ENCODE measurements at regions not wholly inside any gene's neighbourhood (a gene's known extent, or its start where the extent isn't known, plus 50 kb on each side); places are given as distances from the start of the nearest gene placed in this dataset.
"Not testable (repeated sequence)": the region's sequence is repeated elsewhere in the genome, so short reads cannot be mapped to it uniquely, and the experiment has no call there.

DNA sequence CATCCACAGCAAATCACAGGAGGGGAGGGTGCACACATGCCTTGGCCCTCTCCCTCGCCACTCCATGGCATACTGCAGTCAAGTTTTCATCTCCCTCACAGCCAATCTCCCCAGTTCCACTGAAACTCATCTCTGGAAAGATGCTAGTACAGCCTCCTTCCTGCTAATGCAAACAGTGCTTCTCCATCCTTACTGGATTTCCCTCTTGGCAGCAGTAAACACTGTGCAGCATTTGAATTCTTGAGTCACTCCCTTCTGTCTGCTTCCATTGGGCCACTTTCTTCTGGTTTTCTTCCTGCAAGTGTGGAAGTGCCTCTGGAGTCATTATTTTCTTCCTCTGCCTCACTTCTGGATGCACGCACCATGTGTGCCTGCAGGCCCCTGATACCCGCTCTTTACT lies 460.3 kb downstream of the QKI start:
- DNase-seq (ENCODE audit: low read depth in 2 of 2), result no peak

DNA sequence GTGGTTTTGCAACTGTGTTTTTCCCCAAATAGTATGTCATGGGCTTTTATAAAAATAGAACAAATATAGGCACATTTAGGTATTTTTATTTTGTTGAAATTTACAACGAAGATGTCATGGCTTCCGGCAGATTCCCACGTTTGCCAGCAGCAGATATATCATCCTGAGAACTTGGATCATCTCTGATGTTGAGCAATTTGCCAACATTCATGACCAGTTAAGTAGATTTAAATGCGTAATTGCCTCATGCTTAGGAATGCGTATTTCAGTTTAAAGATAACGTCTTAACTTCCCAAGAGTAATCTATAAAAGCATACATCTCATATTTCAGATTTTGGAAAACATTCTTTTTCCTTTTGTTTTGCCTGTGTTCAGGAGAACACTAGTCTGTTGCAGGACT lies 457.8 kb downstream of the QKI start:
- no peak for DNase-seq (ENCODE audit: low read depth in 2 of 2)

DNA sequence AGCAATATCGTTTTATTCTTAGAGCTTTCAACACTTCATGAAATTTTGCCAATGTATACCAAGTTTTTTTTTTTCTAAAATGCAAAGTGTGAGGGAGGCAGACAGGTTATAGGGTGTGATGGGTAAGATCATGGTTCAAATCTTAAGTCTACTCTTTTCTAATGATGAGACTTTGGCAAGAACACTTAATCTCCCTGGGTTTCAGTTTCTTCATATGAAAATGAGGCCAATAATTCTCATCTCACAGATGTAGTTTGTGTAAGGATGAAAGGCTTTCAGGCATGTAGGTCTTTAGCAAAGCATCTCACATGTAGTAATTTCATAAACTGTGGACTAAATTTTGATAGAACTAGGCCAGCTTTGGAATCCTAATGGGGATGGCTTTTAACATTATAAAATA lies 457.1 kb downstream of the QKI start:
- no peak for DNase-seq (ENCODE audit: low read depth in 2 of 2)

DNA sequence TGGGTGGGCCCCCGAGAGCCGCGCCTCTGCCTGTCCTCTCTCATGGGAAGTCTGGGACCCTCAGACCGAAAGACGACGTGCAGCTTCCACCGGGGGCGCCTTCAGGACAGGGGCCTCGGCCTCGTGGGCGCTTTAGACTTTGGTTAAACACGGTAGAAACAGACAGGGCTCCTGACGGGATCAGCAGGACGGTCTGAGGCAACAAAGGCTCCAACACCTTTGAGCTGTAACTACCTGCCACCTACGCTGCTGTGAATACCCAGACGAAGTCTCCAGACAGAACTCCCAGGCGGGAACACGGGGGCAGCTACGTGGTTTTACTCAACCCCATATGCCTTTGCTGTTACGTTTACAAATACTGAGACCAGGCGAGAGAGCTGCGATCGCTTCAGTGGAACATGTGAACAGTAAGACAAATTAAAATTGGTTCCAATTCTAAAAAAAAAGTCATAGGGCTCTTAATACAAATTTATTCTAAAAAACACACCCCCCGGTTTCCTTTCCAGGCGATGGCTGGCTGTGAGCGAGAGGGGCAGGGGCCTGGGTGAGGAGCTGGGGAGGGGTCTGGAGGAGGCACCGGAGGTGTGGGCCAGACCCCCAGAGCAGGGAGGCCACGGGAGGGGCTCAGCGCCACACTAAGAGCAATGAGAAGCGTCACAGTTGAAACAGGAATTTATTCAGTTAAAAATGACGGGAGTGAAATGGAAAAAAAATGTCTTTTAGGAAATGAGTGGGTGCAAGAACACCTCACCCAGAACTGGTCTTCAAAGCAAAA lies 453.2 kb downstream of the QKI start:
- no peak for DNase-seq (ENCODE audit: low read depth in 2 of 2)

DNA sequence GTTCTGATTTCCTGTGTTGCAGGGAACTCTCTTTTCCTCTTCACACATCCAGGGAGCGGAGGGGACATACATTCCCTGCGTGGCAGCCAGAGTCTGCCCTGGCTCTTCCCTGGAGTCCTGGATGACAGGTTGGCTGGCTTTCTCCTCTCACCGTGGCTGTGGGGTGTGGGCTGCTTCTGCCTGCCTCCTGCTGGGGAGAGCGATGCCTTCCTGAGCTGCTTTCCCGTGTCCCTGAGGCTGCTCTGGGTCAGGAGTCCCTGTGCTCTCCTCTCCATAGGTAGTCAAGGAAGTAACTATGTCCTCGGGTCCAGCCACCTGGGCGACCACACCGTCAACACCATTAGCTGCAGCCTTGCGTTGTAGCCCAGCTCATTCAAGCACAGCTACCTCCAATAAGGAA lies 451.7 kb downstream of the QKI start:
- no peak for DNase-seq (ENCODE audit: low read depth in 2 of 2)

DNA sequence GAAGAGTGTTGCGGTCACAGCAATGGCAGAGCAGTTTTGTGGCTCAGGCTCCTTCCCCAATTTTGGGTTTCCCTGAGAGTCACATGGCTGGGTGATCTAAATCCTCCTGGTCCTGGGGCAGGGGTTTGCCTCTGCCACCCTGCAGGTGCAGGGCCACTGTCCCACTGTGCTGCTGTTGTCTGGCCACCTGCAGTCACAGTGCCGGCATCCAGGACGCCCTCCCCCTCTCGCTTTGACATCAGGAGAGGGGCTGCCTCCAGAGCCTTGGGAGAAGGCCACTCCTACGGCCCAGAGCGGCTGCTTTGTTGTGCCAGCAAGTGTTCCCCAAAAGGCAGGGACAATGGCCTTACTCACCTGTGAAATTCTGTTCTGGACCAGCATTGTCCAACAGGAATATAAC lies 449.0 kb downstream of the QKI start:
- no peak for DNase-seq (ENCODE audit: low read depth in 2 of 2)

DNA sequence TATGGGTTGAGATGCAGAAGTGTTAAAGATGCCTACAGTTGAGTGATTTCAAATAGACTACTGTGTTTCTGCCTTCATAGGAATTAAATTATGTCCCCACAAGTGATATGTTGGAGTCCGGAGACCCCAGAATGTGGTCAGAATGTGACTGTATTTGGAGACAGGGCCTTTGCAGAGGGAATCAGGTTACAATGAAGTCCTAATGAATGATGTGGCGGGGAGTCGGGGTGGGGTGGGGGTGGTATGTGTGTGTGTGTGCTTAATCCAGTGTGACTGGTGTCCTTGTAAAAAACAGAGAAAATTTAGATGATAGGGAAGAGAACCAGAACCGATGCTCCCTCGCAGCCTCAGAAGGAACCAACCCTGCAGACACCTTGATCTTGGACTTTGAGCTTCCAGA lies 448.2 kb downstream of the QKI start:
- DNase-seq (ENCODE audit: low read depth in 2 of 2), result no peak

DNA sequence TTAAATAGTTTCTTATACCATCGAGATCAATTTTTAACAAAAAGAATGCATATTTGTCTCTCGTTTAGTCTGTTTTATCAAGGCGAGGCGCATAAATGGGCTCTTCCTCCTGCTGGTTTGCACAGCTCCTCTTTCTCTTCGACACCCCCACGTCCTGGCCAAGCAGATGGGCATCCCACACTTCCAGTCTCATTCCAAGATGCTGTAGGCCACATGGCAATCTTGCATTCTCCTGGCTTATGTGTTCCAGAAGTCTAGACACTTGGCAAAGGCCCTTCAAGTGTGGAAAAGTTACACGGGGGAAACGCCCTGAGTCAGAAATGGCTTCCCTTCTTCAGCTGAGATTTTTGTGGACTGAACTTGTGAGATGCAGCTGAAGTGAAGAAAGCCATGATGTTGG lies 447.1 kb downstream of the QKI start:
- DNase-seq (ENCODE audit: low read depth in 2 of 2), result no peak

DNA sequence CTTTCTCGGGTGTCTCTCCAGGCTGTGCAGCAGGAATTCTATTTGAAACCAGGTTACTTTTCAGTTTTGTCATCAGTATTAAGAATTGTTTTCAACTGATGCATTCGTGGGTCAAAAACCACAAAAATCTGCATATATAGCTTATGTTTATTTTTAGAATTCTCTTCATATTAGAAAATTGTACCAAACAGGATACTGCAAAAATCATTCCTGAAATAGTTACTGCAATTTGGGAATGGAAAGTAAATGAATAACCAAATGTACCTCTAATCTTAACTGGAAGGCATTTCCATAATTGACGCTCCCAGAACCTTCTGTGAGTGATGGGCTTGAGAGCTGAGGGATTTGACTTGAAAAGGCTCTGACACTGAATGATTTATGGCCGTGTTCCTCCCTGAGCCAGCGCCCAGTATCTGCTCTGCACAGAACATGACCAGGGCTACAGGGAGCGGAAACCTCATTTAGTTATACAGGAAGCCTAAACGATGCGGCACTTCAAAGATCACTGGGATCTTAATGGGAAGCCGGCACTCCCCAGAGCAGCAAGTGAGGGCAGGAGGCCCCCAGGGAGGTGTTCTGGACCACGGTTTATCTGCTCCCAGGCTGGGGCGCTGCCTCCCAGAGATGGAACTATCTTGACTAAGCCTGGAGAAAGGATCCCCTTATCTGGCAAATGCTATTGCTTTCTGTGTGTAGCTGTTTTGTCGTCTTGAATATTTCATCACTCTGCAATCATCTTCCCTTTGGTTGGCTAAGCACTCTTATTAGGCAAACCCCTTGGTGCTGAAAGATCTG lies 446.0 kb downstream of the QKI start:
- no peak for DNase-seq (ENCODE audit: low read depth in 2 of 2)

DNA sequence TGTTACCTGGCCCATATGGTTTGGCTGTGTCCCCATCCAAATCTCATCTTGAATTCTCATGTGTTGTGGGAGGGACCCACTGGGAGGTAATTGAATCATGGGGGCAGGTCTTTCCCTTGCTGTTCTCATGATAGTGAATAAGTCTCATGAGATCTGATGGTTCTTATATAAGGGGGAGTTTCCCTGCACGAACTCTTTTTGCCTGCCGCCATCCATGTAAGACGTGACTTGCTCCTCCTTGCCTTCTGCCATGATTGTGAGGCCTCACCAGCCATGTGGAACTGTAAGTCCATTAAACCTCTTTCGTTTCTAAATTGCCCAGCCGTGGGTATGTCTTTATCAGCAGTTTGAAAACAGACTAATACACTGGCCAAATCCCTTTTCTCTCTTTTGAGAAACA lies 444.4 kb downstream of the QKI start:
- not testable (repeated sequence) for DNase-seq (ENCODE audit: low read depth in 2 of 2)

DNA sequence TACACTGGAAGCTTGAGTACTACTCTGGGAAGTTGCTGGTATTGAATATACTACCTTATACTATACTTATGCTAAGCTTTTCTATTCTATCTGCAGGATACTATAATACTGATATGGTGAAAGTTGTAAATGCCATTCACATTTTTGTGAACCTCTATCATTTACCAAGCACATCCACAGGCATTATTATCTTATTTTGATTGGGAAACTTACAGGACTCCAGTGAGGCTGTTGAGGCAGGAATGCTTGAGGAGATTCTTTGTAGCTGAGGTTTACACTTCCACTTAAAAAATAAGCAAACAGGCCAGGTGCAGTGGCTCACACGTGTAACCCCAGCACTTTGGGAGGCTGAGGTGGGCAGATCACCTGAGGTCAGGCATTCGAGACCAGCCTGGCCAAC lies 442.9 kb downstream of the QKI start:
- no peak for DNase-seq (ENCODE audit: low read depth in 2 of 2)

DNA sequence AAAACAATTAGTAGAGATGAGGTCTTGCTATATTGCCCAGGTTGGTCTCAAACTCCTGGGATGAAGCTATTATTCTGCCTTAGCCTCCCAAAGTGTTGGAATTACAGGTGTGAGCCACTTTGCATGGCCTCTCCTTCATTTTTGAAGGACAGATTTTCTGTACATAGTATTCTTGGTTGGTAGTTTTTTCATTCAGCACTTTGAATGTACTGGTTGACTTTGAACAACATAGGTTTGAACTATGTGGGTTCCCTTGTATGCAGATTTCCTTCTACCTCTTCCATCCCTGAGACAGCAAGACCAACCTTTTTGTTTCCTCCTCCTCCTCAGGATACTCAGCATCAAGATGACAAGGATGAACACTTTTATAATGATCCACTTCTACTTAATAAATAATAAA lies 436.4 kb downstream of the QKI start:
- DNase-seq (ENCODE audit: low read depth in 2 of 2), result no peak

DNA sequence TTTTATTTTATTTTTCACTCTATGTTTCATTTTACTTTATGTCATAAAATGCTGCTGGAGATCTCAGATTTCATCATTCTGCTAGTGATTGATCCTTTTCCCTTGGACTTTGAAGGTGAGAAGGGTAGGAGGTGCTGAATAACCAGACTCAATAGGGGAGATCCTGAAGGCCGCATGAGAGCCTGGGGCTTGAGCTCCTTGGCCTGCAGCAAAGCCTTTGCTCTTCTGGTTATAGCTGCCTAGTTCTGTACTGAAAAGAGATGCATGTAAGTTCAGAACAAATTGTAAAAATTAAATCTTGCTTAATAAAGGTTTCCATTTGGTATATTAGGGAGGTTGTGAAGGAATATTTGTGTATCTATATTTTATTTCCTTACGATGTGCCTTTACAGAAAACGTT lies 430.2 kb downstream of the QKI start:
- no peak for DNase-seq (ENCODE audit: low read depth in 2 of 2)

DNA sequence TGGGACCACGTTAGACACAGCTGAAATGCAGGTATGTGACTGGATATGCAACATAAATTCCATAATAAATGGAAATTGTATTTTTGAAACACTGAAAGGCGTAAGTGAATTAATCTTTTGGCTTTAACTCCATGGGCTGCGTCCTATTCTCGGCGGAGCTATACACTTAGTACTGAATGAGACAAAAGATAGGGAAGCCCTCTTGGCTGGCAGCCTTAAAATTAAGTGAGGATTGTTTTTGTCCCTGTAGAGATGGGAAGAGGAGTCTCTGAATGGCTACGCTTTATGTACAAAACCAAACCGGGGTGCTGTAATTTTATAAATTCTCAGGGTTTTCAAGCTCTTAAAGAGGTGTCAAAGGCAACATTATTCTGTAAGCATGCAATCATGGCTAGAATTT lies 429.8 kb downstream of the QKI start:
- DNase-seq (ENCODE audit: low read depth in 2 of 2), result no peak

DNA sequence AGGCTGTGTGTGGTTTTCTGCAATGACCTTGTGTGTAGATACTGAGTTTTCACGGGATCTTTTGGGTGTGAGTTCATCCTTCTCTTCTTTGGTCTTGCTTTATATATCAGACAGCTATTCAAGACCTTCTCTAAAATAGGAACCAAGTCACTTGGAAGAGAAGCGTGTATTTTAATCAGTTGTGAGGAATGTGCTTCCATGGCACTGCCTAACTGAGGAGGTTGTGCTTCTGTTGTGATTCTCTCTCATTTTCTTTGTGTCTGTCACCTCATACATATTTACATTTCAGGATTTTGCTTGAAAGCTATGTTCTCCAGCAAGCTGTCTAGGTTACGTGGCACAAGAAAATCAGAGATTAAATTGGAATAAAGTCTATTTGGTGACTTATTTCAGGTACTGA lies 428.7 kb downstream of the QKI start:
- no peak for DNase-seq (ENCODE audit: low read depth in 2 of 2)

DNA sequence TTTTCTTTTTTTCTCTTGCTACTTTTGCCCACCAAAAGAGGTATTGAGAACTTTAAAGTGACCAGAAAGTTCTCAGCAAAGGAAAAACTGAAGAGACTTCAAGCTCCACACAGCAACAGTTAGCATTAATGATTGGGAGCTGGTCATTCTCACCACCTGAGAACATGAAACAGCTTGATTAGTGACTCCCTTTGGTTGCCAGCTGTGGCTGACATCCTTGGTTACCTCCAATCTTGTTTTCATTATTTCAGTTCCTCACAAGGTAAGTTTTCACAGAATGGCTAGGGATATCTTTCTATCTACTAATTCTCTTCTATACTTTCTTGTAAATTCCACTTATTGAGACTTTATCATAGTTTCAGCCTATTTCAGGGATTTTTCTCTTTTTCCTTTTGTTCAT lies 427.9 kb downstream of the QKI start:
- no peak for DNase-seq (ENCODE audit: low read depth in 2 of 2)

DNA sequence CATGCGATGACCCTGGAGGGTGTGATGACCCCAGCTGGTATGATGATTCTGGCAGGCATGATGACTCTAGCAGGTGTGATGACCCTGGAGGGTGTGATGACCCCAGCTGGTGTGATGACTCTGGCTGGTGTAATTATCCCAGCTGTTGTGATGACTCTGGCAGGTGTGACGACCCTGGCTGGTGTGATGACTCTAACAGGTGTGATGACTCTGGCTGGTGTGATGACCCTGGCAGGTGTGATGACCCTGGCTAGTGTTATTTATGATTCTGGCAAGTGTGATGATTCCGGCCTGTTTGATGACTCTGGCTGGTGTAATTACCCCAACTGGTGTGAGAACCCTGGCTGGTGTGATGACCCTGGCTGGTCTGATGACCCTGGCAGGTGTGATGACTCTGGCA lies 427.2 kb downstream of the QKI start:
- DNase-seq (ENCODE audit: low read depth in 2 of 2), result no peak

DNA sequence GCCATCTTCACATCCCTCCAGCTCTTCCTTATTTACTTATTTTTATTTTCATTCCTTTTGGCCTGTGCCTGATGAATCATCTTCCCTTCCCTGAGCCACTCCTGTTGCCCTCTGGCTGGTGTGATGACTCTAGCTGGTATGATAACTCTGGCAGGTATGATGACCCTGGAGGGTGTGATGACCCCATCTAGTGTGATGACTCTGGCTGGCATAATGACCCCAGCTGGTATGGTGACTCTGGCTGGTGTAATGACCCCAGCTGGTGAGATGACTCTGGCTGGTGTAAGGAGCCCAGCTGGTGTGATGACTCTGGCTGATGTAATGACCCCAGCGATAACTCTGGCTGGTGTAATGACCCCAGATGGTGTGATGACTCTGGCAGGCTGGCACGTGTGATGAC lies 426.8 kb downstream of the QKI start:
- DNase-seq (ENCODE audit: low read depth in 2 of 2), result no peak

DNA sequence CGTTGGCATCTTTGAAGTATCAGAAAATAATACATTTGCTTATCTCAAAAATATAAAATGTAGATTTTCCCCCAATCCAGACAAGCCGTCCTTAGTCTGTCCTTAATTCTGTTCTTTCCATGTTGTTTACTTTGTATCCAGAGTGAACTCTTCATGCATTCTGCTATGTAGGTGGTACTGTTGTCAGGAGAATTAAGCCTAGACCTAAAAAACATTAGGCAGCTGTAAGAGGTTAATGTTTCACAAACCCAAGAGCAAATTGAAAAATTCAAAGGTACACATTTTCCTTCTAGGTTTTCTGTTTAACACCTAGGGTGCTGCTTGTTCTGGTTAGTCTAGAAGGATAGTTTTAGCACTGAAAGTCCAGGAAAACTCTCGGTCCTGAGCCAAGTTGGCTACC lies 426.4 kb downstream of the QKI start:
- DNase-seq (ENCODE audit: low read depth in 2 of 2), result no peak

DNA sequence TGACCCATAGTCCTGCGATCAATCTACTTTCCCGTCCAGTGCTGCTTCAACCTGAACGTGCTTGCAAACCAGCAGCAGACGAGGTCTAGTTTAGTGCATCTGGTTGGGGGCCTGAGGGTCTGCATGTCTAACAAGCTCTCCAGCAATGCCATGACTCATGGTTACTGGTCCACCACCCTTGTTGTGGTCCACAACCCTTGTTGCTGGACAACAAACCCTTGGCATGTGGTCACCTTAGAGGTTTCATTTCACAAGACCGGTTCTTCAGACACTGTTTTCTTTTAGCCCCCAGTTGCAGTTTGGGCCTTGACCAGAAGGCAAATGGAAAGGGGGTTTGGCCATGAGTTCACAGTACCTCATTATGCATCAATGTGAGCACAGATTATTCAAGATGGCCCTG lies 424.8 kb downstream of the QKI start:
- no peak for DNase-seq (ENCODE audit: low read depth in 2 of 2)

DNA sequence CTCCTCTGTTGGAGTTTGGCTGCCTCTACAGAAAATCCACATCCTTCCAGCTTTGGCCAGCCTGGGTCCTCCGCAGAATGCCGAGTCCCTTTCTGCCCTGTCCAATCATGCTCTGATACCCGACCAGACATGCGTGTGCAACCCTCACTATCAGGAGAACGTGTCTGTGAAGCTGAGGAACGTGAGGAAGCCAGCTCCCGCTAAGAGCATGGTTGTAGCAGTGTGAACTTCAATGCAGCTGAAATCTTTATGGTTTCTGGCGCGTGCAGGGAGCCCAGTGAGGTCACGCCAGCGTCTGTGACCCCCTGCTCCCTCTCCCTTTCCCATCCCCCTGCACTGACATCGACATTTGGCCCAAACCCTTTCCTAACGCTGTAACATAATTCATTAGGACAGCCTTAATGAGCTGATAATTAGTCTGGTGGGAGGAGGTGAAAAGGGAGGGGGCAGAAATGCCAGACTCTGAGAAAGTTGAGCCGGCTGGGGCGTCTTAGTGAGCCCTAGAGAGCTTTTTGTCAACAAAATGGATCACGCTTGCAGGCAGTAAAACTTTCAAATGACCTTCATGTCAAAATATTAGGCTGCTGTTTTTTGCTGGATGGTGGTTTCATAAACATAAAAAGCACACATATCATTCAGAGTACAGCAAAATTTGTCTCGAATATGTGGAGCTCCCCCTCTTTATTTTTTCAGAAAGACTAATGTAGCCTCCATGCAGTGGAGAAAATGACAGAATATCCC lies 423.3 kb downstream of the QKI start:
- no peak for DNase-seq (ENCODE audit: low read depth in 2 of 2)

DNA sequence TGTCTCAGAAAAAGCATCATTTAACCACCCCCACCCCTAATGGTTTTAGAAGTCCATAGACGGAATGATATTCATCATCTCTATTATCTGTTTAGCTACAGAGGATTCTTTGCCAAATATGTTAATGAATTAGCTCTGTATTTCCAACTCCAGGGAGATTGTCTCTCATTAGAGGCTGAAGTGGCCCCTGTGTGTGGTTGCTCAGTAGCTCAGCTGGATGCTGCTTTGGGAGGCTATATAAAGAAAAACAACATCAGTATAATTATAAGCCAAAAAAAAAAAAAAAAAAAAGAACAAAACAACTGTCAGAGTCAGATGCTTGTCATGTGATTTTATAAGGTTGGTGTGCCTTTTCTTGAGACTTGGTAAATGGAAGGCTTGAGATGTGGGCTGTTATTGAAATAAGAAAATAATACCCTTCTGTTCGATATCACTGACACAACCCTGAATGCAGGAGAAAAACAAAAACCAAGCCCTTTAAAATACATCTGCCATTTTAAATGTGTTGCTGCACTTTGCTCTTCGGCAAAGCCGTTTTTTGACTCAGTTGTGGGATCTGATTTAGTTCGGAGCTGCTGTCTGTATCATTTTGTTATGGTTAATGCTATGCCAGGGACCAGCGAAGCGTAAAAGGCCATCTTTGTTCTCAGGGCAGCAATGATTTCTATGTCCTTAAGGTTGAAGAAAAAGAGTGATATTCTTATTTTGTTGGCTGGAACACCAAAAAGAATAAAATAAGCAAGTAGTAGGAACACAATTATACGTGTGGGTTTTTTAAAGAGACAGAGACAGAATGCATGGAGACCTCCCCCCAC lies 422.6 kb downstream of the QKI start:
- DNase-seq (ENCODE audit: low read depth in 2 of 2), result no peak

Data from stimulated activated CD8-positive, alpha-beta memory T cell treated with anti-CD3 and anti-CD28 coated beads, Interleukin-7, amount 100 ng/mL, for 1 hour (primary cell).